Prostate gland (tissue), 2 donors: ENCODE measurements at regions not wholly inside any gene's neighbourhood (a gene's known extent, or its start where the extent isn't known, plus 50 kb on each side); places are given as distances from the start of the nearest gene placed in this dataset.

ENCODE experiments used
- DNase-seq: peaks from one replicate; pipeline ENCODE4 v3.0.0-alpha.2; 2019; ENCODE audit warnings: low spot score
- H3K27ac ChIP-seq, 2 donors: fragments of 200-600 bp; sonication (generic); 2 replicates each; pipeline ENCODE4 v1.5.1; 2017 to 2019
- H3K27me3 ChIP-seq: fragments of 200-600 bp; sonication (generic); replicated peaks from 2 replicates; pipeline ENCODE4 v1.5.1; 2019; ENCODE audit not compliant: insufficient read depth
- H3K36me3 ChIP-seq, 2 donors: fragments of 200-600 bp; sonication (generic); 1 replicate in 1 of 2; 2 replicates in 1 of 2; pipeline versions ENCODE4 v1.5.1 to v1.8.1; 2017 to 2019
- H3K4me1 ChIP-seq: fragments of 200-600 bp; sonication (generic); replicated peaks from 2 replicates; pipeline ENCODE4 v1.5.1; 2019
- H3K4me3 ChIP-seq, 2 donors: fragments of 200-600 bp; sonication (generic); 2 replicates each; pipeline ENCODE4 v1.5.1; 2017 to 2019
- H3K9me3 ChIP-seq: fragments of 200-600 bp; sonication (generic); 2 replicates; pipeline ENCODE4 v1.5.1; 2017
- POLR2A ChIP-seq: fragments of 450-650 bp; IDR thresholded peaks from one replicate; pipeline ENCODE4 v1.6.1; 2016; ENCODE audit warnings: antibody characterized with exemption, mild to moderate bottlenecking
- POLR2AphosphoS5 ChIP-seq: sonication (generic); formaldehyde crosslinking; IDR thresholded peaks from one replicate; pipeline ENCODE4 v1.6.1; 2017; ENCODE audit warnings: antibody characterized with exemption
- WGBS: methylation state at CpG from one replicate; pipeline ENCODE4 v1.1.5; 2018; 5-methylcytosine and 5-hydroxymethylcytosine counted together
- intact Hi-C: fragments of 100-400 bp; cut with DNase I; formaldehyde crosslinking; loops from one replicate; pipeline ENCODE4 v1.14.2; 2022
- TF ChIP-seq, protein P1 (sequence below), 4 experiments: fragments of 200-600 bp in 2 of 4; fragments of 450-650 bp in 2 of 4; sonication (generic) in 2 of 4; IDR thresholded peaks; 1 replicate in 3 of 4; 2 replicates in 1 of 4; pipeline ENCODE4 v1.5.1; 2016 to 2019; ENCODE audit warnings: antibody characterized with exemption in 4 of 4, mild to moderate bottlenecking in 2 of 4, moderate library complexity in 2 of 4

GRCh38 chr6:144809120-144809519 is 524.0 kb downstream of the UTRN start:
- intact Hi-C loops, result no loop called here
- Histone ChIP-seq H3K9me3 (no peaks in the 10 kb centered on the region), H3K4me1 (no peaks in the 10 kb centered on the region), H3K27me3 (no peaks in the 10 kb centered on the region), H3K4me3 (no peak overlapping the region), H3K36me3 (no peaks in the 10 kb centered on the region), H3K27ac (no peak overlapping the region)
- no peak for DNase-seq
- WGBS, result 88% methylated on average over 1 of the region's 1 CpG
- TF ChIP-seq POLR2A (no peak), POLR2AphosphoS5 (no peak)
- TF ChIP-seq, protein P1, sequence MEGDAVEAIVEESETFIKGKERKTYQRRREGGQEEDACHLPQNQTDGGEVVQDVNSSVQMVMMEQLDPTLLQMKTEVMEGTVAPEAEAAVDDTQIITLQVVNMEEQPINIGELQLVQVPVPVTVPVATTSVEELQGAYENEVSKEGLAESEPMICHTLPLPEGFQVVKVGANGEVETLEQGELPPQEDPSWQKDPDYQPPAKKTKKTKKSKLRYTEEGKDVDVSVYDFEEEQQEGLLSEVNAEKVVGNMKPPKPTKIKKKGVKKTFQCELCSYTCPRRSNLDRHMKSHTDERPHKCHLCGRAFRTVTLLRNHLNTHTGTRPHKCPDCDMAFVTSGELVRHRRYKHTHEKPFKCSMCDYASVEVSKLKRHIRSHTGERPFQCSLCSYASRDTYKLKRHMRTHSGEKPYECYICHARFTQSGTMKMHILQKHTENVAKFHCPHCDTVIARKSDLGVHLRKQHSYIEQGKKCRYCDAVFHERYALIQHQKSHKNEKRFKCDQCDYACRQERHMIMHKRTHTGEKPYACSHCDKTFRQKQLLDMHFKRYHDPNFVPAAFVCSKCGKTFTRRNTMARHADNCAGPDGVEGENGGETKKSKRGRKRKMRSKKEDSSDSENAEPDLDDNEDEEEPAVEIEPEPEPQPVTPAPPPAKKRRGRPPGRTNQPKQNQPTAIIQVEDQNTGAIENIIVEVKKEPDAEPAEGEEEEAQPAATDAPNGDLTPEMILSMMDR (IDR thresholded peaks at IDR 0.05), result no peak

DNA sequence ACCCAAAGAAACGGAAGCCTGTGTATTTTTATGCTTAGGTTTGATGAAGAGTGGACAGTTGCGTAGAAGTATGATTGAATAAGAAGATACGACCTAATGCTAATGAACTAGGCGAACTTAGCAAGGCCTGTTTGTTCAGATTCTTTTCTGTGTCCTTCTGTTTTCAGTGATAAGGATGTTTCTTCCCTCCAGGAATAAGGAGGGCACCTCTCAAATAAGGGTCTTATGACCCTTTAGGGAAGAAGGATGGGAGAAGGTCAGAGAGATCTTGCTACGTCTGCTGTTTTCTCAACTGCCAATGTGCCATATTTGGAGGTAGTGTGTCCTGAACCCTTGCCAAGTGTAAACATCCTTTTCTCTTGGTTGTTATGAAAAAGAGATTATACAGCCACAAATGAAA is 524.8 kb downstream of the UTRN start:
- WGBS, result 95% methylated on average over 5 of the region's 5 CpGs
- intact Hi-C loops, result no loop called here
- Histone ChIP-seq H3K36me3 (no peaks in the 10 kb centered on the region), H3K27ac (no peak overlapping the region), H3K27me3 (no peaks in the 10 kb centered on the region), H3K4me3 (no peak overlapping the region), H3K9me3 (no peaks in the 10 kb centered on the region), H3K4me1 (no peaks in the 10 kb centered on the region)
- TF ChIP-seq POLR2A, result no peak
- TF ChIP-seq POLR2AphosphoS5, result no peak
- TF ChIP-seq, protein P1 (IDR thresholded peaks at IDR 0.05), result no peak
- DNase-seq, result no peak

DNA sequence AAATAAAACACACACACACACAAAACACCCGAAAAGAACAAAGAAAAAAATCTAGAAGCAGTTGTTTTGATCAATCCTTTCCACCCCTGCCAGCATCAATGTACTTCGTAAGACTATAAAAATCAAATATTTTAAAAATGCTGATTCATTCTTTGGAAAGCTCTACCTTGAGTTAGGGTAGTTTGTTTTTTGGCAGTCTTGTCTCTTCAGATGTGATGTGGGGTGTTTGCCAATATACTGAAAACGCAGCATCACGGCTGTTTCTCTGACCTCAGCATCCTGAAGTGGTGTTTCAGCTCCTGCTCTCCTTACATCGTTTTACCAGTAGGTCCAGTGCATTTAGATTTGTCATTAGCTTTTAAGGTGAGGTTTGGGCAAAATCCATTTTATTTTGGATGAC is 526.0 kb downstream of the UTRN start:
- no peak for TF ChIP-seq POLR2A
- TF ChIP-seq POLR2AphosphoS5, result no peak
- TF ChIP-seq, protein P1 (IDR thresholded peaks at IDR 0.05), result no peak
- no peaks in the 10 kb centered on the region for H3K9me3 ChIP-seq
- no peaks in the 10 kb centered on the region for H3K4me1 ChIP-seq
- H3K27ac ChIP-seq, result no peak overlapping the region
- H3K27me3 ChIP-seq, result no peaks in the 10 kb centered on the region
- WGBS, result 79% methylated on average over 5 of the region's 5 CpGs
- H3K4me3 ChIP-seq, result no peak overlapping the region
- intact Hi-C loops, result no loop called here
- no peak for DNase-seq
- no peaks in the 10 kb centered on the region for H3K36me3 ChIP-seq

DNA sequence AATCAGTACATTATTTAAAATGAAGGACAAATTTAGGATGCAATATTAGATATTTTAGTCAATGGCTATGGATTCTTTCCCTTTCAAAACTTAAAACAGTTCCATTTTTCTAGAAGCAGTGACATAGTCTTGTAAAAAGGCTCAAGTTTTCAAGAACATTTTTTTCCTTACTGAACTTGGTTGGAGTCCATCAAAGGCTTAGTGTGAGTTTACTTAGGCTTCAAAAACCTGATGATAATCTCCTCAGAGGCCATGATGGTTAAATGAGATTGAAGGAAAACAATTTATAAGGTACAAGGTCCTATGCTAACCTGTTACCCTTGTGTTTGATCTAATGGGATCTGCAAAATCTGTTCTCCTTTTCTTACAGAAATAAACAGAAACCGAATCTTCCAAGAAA is 531.8 kb downstream of the UTRN start:
- 40% methylated on average over 1 of the region's 1 CpG for WGBS
- intact Hi-C loops, result no loop called here
- H3K27ac ChIP-seq, result no peak overlapping the region
- H3K9me3 ChIP-seq, result no peaks in the 10 kb centered on the region
- H3K36me3 ChIP-seq, result no peaks in the 10 kb centered on the region
- H3K4me1 ChIP-seq, result no peaks in the 10 kb centered on the region
- TF ChIP-seq POLR2AphosphoS5 (no peak), POLR2A (no peak)
- TF ChIP-seq, protein P1 (IDR thresholded peaks at IDR 0.05), result no peak
- DNase-seq, result no peak
- H3K27me3 ChIP-seq, result no peaks in the 10 kb centered on the region
- H3K4me3 ChIP-seq, result no peak overlapping the region

DNA sequence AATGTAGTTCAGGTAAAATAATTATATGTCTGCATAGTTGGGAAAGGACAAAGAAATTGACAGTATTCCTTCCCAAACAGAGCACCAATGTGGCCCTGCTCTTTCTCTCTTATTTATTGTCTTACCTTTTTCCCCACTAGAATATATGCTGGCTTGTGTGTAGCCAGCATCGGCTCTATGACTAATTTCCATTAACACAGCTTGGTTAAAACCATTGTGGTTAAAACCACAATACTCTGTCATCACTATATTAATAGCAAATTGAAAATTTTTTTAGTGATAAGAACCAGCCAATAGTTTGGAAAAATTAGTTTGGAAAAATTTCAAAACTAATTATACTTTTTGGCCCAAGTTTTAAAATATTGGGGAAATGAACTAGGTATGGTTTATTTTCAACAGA is 535.1 kb downstream of the UTRN start:
- DNase-seq, result no peak
- 86% methylated on average over 1 of the region's 1 CpG for WGBS
- TF ChIP-seq POLR2AphosphoS5, result no peak
- TF ChIP-seq POLR2A, result no peak
- TF ChIP-seq, protein P1 (IDR thresholded peaks at IDR 0.05), result no peak

More for the DNA sequence above, 535.1 kb downstream of the UTRN start:
- Histone ChIP-seq H3K4me3 (no peak overlapping the region), H3K36me3 (no peaks in the 10 kb centered on the region), H3K27me3 (no peaks in the 10 kb centered on the region), H3K27ac (no peak overlapping the region), H3K4me1 (no peaks in the 10 kb centered on the region), H3K9me3 (no peaks in the 10 kb centered on the region)
- intact Hi-C loops, result no loop called here
